Stimulated activated naive B cell treated with anti-CD40 and anti-IgM and Interleukin-4, amounts not matched to agents 10 μg/mL and 1 μg/mL and 100 μg/mL, for 72 hours (primary cell): ENCODE measurements at regions not wholly inside any gene's neighbourhood (a gene's known extent, or its start where the extent isn't known, plus 50 kb on each side); places are given as distances from the start of the nearest gene placed in this dataset.
A peak's percentile ranks its signal among the peaks of the same experiment; 100 is the strongest.

Experiments
- ATAC-seq, 2 donors: fragments of 150-1000 bp; cut with Tn5 transposase; replicated peaks; 2 replicates each; pipeline ENCODE4 v1.10.0; 2021; ENCODE audit warnings: moderate library complexity in 1 of 2
- DNase-seq: peaks from one replicate; pipeline ENCODE4 v3.0.0; 2021
- H3K27ac Mint-ChIP-seq: one replicate; pipeline ENCODE4 v1.8.0; 2022; ENCODE audit warnings: mild to moderate bottlenecking, mixed read lengths
- H3K27me3 Mint-ChIP-seq, 2 donors: one replicate each; pipeline ENCODE4 v1.8.0; 2022; ENCODE audit warnings: mixed read lengths in 2 of 2
- H3K36me3 Mint-ChIP-seq, 2 donors: one replicate each; pipeline ENCODE4 v1.8.0; 2022; ENCODE audit warnings: mixed read lengths in 2 of 2, mild to moderate bottlenecking in 1 of 2
- H3K4me1 Mint-ChIP-seq, 2 donors: one replicate each; pipeline ENCODE4 v1.8.0; 2022; ENCODE audit warnings: mixed read lengths in 2 of 2, mild to moderate bottlenecking in 1 of 2
- H3K4me3 Mint-ChIP-seq, 2 donors: one replicate each; pipeline ENCODE4 v1.8.0; 2022; ENCODE audit warnings: mild to moderate bottlenecking in 2 of 2, mixed read lengths in 2 of 2, moderate library complexity in 1 of 2
- H3K9me3 Mint-ChIP-seq, 2 donors: one replicate each; pipeline ENCODE4 v1.8.0; 2022; ENCODE audit warnings: mixed read lengths in 2 of 2, mild to moderate bottlenecking in 1 of 2

DNA sequence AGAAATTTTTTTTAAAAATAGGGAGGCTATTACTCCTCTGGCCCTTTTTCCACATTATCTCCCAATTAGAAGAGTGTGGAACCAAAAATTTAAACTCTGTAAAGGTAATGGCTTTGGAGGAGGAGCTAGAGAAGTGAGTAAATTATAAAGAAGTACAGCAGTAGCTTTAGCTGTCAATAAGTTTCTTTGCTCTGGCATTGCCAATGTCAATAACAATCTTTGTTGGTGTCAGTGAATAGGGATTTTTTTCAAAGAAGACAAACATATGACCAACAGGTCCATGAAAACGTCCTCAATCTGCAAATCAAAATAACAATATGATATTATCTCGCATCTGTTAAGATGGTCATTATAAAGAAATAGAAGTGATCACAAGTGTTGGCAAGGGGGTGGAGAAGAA, 227.1 kb upstream of the MBL2 start:
- Mint-ChIP-seq H3K4me1 (no peaks in the 10 kb centered on the region), H3K36me3 (no peaks in the 10 kb centered on the region), H3K27ac (no peak overlapping the region), H3K27me3 (peaks cover 0 to 4% of the 10 kb centered on the region in 2 donors), H3K9me3 (peaks cover 0 to 5% of the 10 kb centered on the region in 2 donors), H3K4me3 (no peak overlapping the region)
- no peak for ATAC-seq
- DNase-seq = no peak

DNA sequence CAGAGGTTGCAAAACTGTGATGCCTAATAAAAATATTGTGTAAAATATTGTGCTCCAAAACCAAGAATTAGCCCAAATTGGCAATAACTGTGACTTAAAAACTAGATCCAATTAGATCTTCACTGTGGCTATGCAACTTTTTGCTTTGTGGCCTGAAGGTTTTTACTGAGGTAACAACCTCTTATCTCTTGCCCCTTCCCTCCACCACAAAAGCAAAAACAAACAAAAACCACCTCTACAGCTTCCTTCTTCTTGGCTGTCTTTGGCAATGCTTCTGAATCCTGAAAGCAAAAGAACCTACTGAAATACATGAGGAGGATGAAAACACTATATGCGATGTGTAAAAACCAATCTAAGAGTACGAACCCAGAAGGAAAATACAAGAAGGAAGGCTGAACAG, 226.7 kb upstream of the MBL2 start:
- Mint-ChIP-seq H3K36me3 (no peaks in the 10 kb centered on the region), H3K9me3 (peaks cover 0 to 5% of the 10 kb centered on the region in 2 donors), H3K4me3 (no peak overlapping the region), H3K27ac (no peak overlapping the region), H3K27me3 (peaks cover 0 to 4% of the 10 kb centered on the region in 2 donors), H3K4me1 (no peaks in the 10 kb centered on the region)
- DNase-seq = no peak
- no peak for ATAC-seq

DNA sequence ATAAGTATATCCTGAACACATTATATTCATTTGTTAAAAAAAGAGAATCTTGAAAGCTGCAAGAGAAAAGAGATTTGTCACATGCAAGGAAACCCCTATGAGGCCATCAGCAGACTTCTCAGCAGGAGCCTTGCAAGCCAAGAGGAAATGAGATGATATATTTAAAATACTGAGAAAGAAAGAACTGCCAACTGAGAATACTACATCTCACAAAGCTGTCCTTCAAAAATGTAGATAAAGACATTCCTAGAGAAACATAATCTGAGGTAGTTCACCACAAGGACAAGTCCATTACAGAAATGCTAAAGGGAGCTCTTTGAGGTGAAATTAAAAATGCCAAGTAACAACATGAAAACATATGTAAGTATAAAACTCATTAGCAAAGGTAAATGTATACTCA, 224.4 kb upstream of the MBL2 start:
- Mint-ChIP-seq H3K9me3 (peaks cover 4 to 5% of the 10 kb centered on the region in 2 donors), H3K27me3 (peaks cover 0 to 4% of the 10 kb centered on the region in 2 donors), H3K27ac (no peak overlapping the region), H3K4me1 (no peaks in the 10 kb centered on the region), H3K4me3 (no peak overlapping the region), H3K36me3 (no peaks in the 10 kb centered on the region)
- DNase-seq (no peak), ATAC-seq (no peak)

DNA sequence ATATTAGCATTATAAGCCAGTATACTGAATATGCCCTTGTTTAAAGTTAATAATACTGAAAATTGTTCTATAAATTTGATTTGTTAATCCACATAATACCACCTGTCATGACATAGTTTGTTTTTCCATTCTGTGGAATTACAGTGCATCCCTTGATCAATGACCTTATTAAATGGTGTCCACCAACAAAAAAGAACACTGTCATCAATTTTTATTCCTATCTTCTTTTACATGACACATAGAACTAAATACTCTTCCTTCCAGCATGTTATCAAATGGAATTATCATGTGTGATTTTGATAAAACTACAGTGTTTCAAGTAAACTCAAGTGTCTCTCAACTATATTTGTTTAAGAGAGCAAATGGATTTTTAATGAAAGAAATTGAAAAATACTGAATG, 221.8 kb upstream of the MBL2 start:
- ATAC-seq (no peak), DNase-seq (no peak)
- Mint-ChIP-seq H3K4me3 (no peak overlapping the region), H3K4me1 (no peaks in the 10 kb centered on the region), H3K27ac (no peak overlapping the region), H3K27me3 (peaks cover 0 to 4% of the 10 kb centered on the region in 2 donors), H3K36me3 (no peaks in the 10 kb centered on the region), H3K9me3 (peaks cover 4 to 5% of the 10 kb centered on the region in 2 donors)

DNA sequence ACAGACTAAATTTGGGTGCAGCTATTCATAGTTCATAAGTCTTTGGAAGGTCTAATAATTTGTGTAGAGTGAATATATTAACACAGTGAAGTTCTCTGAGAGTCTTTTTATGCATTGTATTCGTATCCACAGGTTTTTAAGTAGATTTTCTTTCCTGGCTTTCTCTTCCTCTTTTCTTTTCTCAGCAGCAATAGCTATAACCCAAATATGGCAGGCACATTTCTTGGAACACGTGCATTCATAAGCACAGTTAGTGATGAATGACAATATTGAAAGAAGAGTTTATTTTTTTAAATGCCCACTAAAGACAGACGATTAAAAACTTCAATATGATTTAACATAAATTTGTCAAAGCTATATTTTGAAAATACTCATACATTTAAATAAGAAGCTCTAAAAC, 220.5 kb upstream of the MBL2 start:
- DNase-seq = no peak
- Mint-ChIP-seq H3K36me3 (no peaks in the 10 kb centered on the region), H3K4me3 (no peak overlapping the region), H3K27ac (no peak overlapping the region), H3K4me1 (no peaks in the 10 kb centered on the region), H3K9me3 (peaks cover 4 to 5% of the 10 kb centered on the region in 2 donors), H3K27me3 (peaks cover 0 to 4% of the 10 kb centered on the region in 2 donors)
- ATAC-seq = no peak

DNA sequence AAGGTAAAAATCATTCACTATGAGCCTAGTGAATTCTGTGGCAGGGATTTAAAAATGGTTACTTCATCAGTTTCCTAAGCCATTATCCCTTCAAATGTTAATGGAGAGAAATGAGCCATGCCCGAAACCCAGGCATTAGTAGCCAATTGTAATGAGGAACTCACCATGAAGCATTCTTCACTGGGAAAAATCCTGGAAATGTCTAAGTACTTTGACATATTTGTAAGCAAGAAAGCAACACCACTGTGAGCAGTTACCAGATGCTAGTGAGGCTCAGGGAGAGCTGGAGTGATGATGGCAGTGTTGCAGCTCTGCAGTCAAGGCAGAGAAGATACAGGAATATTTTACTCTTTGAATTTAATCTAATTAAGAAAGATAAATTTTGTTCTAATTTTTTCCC, 220.0 kb upstream of the MBL2 start:
- Mint-ChIP-seq H3K36me3 (no peaks in the 10 kb centered on the region), H3K27ac (no peak overlapping the region), H3K27me3 (peaks cover 0 to 4% of the 10 kb centered on the region in 2 donors), H3K4me1 (no peaks in the 10 kb centered on the region), H3K4me3 (no peak overlapping the region), H3K9me3 (peaks cover 4 to 5% of the 10 kb centered on the region in 2 donors)
- DNase-seq = no peak
- no peak for ATAC-seq

DNA sequence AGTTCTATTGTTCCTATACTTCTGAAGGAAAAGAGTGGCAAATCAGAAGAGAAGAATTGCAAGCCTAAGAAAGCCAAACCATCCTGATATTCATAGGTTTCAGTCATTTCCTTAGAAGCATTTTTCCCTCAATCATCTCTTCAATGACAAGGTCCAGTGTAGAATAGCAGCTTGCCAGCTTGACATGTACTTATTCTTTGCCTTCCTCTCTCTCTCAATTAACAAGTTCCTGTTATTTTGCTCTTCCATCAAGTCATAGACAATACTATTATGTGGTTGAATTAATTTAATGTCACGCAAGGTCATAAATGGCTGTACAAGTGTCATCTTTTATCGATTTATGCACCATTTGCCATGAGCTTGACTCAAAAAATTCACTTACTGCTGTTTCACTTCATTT, 216.3 kb upstream of the MBL2 start:
- no peak overlapping the region for H3K4me3 Mint-ChIP-seq
- H3K27me3 Mint-ChIP-seq = no peaks in the 10 kb centered on the region
- no peak overlapping the region for H3K27ac Mint-ChIP-seq
- peaks cover 0 to 4% of the 10 kb centered on the region in 2 donors for H3K9me3 Mint-ChIP-seq
- no peaks in the 10 kb centered on the region for H3K36me3 Mint-ChIP-seq
- DNase-seq (no peak), ATAC-seq (no peak)
- no peaks in the 10 kb centered on the region for H3K4me1 Mint-ChIP-seq

DNA sequence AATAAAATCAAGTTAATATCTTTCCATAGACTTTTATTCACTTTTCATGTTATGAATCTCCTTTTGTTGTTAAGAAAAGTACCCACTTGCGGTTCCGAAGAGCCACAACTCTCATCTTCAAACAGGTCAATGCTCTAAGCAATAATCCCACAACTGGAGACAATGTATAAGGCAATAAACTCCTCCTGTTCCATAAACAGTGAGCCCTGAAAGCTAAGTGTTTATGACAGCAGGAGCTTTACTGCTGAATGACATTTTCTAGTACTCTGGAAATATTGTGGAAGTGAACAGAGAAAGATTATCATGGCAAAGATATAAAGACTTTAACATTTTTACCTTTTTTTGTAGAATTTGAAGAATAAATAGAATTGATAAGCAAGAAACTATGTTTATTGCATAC, 213.5 kb upstream of the MBL2 start:
- no peaks in the 10 kb centered on the region for H3K36me3 Mint-ChIP-seq
- ATAC-seq = no peak
- DNase-seq = no peak
- H3K4me3 Mint-ChIP-seq = no peak overlapping the region
- peaks cover 0 to 2% of the 10 kb centered on the region in 2 donors for H3K9me3 Mint-ChIP-seq
- H3K27me3 Mint-ChIP-seq = no peaks in the 10 kb centered on the region
- H3K27ac Mint-ChIP-seq = no peak overlapping the region
- no peaks in the 10 kb centered on the region for H3K4me1 Mint-ChIP-seq

DNA sequence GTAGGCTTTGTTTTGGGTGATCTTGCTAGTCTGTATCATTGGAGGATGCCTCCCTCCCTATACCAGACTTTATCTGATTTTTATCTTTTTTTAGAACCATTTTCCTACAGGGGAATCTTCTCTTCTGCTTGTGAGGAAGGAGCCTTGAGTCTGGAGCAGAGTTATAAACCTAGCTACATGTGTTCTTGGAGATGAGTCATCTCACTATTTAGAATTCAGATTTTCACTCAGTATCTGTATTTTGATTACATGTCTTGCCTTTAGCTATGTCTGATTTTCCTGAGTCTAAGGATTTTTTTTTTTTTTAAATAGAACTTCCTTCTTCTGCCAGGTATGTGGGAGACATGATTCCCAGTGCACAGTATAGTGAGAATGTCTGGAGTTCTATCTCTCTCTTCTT, 211.6 kb upstream of the MBL2 start:
- DNase-seq = no peak
- ATAC-seq = no peak
- peaks cover 0 to 2% of the 10 kb centered on the region in 2 donors for H3K9me3 Mint-ChIP-seq
- no peaks in the 10 kb centered on the region for H3K27me3 Mint-ChIP-seq
- H3K4me1 Mint-ChIP-seq = no peaks in the 10 kb centered on the region
- H3K4me3 Mint-ChIP-seq = no peak overlapping the region
- H3K27ac Mint-ChIP-seq = no peak overlapping the region
- no peaks in the 10 kb centered on the region for H3K36me3 Mint-ChIP-seq

DNA sequence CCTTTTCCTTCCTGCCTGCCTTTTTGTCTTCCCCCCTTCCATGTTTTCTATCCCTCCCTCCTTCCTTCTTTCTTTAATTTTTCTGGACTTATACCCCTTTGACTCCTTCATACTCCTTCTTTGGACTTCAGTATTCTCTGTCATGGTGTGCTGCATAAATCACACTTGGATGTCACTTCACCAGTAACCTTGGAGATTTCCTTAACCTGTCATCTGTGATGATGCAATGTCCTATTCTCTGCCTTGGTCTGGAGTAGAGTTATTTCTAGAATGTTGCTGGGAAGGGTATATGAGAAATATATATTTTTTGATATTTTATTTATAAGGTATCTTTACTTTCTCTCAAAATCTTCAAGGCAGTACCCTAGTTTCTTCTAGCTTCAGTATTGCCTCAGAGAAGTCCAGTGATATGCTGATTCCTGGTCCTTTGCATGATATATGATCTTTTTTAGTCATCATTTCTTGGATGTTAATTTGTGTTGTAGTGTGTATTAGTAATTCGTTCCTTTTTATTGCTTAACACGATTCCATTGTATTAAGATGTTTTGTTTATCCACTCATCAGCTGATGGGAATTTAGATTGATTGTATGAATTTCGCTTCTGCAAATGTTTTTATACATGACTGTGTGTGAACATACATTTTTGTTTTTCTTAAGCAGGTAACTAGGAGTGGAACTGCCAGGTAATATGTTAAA, 206.9 kb upstream of the MBL2 start:
- no peak for ATAC-seq
- no peak for DNase-seq
- H3K36me3 Mint-ChIP-seq = no peaks in the 10 kb centered on the region
- no peaks in the 10 kb centered on the region for H3K27me3 Mint-ChIP-seq
- H3K4me3 Mint-ChIP-seq = no peak overlapping the region
- peaks cover 0 to 2% of the 10 kb centered on the region in 2 donors for H3K9me3 Mint-ChIP-seq
- no peaks in the 10 kb centered on the region for H3K4me1 Mint-ChIP-seq
- no peak overlapping the region for H3K27ac Mint-ChIP-seq

DNA sequence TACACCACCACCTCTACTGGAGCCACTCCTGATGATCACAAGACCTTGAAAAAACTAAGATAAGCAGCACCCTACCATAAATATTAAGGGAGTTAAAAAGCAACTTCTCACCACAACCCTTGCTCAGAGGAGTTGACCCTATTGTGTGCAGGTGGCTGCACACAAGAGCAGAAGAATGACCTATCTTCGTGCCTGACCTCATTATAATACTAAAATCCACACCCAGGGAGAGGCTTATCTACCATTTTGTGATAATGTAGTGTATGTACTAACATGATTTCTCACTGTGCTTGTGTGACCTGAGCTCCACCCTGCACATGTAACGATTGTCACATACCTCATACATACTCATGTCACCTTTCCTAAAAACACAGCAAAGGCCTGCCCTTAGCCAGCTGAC, 205.0 kb upstream of the MBL2 start:
- no peaks in the 10 kb centered on the region for H3K27me3 Mint-ChIP-seq
- no peaks in the 10 kb centered on the region for H3K36me3 Mint-ChIP-seq
- H3K4me3 Mint-ChIP-seq = no peak overlapping the region
- H3K27ac Mint-ChIP-seq = no peak overlapping the region
- peaks cover 0 to 5% of the 10 kb centered on the region in 2 donors for H3K9me3 Mint-ChIP-seq
- ATAC-seq (no peak), DNase-seq (no peak)
- no peaks in the 10 kb centered on the region for H3K4me1 Mint-ChIP-seq

DNA sequence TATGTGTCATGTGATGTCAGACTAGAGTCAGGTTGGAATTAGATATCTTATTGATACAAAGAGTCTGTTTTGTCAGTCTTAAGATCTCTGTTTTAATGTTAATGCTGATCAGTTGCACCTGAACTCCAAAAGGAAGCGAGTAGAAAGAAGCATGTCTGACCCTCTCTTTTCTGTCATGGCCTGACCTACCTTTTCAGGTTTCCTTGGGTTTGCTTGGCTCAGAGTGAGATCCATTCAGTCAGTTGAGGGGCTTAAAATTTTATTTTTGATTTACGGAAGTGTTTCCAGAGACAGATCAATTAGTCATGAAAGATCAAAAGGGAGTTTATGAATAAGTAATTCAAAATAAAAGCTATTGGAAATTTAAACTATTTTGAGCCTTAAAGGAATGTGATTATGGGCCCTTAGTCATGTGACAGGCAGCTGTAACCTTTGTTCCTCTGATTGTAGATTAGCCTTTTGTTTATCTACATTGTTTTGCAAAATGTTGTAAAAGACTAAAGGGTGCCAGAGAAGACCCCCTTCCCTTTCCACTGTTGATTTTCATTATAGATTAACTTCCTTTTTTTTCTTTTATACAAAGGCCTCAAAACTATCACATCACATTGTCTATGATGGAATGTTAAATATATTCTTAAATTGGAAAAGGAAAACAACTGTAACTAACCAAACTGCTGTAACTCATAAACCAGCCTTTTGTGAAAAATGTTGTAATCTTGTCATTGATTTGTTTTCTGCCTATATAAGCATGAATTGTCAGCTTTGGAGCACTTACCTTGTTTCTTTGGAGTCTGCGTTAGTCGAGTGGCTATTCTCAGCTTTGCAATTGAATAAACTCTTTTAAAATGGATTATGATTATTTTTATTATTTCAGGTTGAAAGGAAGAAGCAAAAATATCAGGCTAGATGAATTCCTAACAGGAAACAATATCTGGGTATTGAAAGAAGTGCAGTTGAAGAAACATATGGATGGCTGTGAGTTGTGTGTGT, 195.5 kb upstream of the MBL2 start:
- Mint-ChIP-seq H3K27me3 (no peaks in the 10 kb centered on the region), H3K27ac (no peak overlapping the region), H3K4me3 (no peak overlapping the region), H3K9me3 (no peaks in the 10 kb centered on the region), H3K36me3 (no peaks in the 10 kb centered on the region), H3K4me1 (peaks cover 3 to 19% of the 10 kb centered on the region in 2 donors)
- ATAC-seq (no peak), DNase-seq (no peak)

DNA sequence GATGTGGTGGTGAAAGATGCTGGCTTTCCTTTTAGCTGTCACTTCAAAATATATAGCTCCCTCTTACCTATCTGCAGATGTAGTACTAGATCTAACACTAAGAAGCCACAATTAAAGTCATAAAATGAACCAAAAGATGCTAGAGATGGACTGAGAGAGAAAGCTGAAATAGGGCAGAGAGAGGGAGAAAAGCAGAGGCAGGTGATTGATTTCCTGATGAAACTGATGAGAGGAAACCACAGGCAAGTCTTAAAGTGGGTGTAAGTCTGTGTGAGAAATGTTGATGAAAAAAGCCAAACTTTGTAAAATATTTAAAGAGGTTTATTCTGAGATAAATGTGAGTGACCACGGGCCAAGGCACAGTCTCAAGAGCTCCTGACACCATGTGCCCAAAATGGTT, 194.3 kb upstream of the MBL2 start:
- Mint-ChIP-seq H3K9me3 (no peaks in the 10 kb centered on the region), H3K4me3 (no peak overlapping the region), H3K4me1 (peaks cover 3 to 19% of the 10 kb centered on the region in 2 donors), H3K27ac (no peak overlapping the region), H3K27me3 (no peaks in the 10 kb centered on the region), H3K36me3 (no peaks in the 10 kb centered on the region)
- DNase-seq (no peak), ATAC-seq (no peak)

DNA sequence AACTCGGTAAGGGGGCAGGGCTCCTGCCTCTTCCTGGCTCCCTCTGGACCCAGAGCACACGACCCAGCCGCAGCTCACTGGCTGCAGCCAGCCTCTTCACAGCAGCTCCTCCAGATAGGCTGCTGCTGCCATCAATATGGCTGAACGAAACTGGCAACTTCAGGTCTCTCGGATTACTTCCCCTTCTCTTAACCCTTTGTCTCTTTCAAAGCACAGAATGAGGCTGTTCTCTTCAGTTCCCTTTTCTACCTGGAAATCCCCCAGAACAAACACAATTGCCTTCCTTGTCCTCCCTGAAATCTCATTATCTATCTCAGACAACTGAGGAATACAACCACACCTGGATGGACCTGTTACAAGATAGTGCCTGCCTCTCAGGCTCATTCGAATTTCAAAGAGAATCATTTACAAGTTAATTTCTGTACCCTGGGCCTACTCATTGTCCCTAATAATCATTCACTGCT, 193.4 kb upstream of the MBL2 start:
- Mint-ChIP-seq H3K9me3 (no peaks in the 10 kb centered on the region), H3K4me1 (peaks cover 3 to 19% of the 10 kb centered on the region in 2 donors), H3K27me3 (no peaks in the 10 kb centered on the region), H3K4me3 (peak overlapping the region in 1 of 2 donors; percentile 32), H3K36me3 (no peaks in the 10 kb centered on the region), H3K27ac (no peak overlapping the region)
- ATAC-seq (peak; percentile 99 to 100), DNase-seq (peak; percentile 39)

DNA sequence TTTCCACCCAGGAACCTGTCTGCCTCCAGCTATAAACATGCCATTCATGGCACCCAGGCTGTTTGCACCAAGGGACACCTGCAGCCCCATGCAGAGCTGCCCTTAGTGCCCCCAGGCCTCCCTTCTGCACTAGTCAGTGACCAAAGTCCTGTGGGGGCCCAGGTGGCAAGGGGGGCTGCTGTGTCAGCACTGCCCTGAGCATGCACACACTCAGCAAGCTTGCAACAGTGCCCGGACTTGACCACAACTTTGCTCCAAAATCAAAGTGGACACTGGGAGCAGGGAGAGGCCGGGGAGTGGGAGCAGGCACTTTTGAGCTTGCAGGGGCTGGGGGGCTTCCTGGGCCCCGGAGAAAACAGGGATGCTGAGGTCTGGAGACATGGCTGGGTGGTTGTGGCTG, 192.9 kb upstream of the MBL2 start:
- Mint-ChIP-seq H3K36me3 (no peaks in the 10 kb centered on the region), H3K27ac (no peak overlapping the region), H3K9me3 (no peaks in the 10 kb centered on the region), H3K4me3 (peak overlapping the region in 1 of 2 donors; percentile 32), H3K4me1 (peaks cover 3 to 19% of the 10 kb centered on the region in 2 donors), H3K27me3 (no peaks in the 10 kb centered on the region)
- peak in 1 of 2 donors; percentile 6 for ATAC-seq
- DNase-seq = no peak
